T-cell (primary cell): ENCODE measurements at regions not wholly inside any gene's neighbourhood (a gene's known extent, or its start where the extent isn't known, plus 50 kb on each side); places are given as distances from the start of the nearest gene placed in this dataset.
"Not testable (repeated sequence)": the region's sequence is repeated elsewhere in the genome, so short reads cannot be mapped to it uniquely, and the experiment has no call there.

Source experiments
- ATAC-seq, 4 experiments: fragments of 200-7000 bp in 3 of 4; fragments of 150-1000 bp in 1 of 4; cut with Tn5 transposase; replicated peaks in 1 of 4; 1 replicate in 3 of 4; 2 replicates in 1 of 4; pipeline ENCODE4 v1.10.0; 2021; ENCODE audit warnings: moderate library complexity in 3 of 4, mild to moderate bottlenecking in 2 of 4, moderate number of reproducible peaks in 1 of 4
- CTCF ChIA-PET, 2 donors: fragments of 300-600 bp; sonication (Branson Sonifier 250); formaldehyde crosslinking; loops; one replicate each; lab custom pipeline; 2022; ENCODE audit warnings: antibody characterized with exemption in 2 of 2; lab: Charles Lee
- POLR2A ChIA-PET, 2 donors: fragments of 300-600 bp; sonication (Branson Sonifier 250); formaldehyde crosslinking; loops; one replicate each; lab custom pipeline; 2022; ENCODE audit warnings: antibody characterized with exemption in 2 of 2; lab: Charles Lee
- DNase-seq, 35 experiments: peaks; one replicate each; pipeline versions ENCODE4 v3.0.0 to v3.0.0-alpha.2; 2013 to 2023
- H3K27ac ChIP-seq: one replicate; pipeline ENCODE4 v1.5.1; 2013; ENCODE audit warnings: low read length
- H3K27me3 ChIP-seq, 2 experiments: replicated peaks in 1 of 2; 1 replicate in 1 of 2; 2 replicates in 1 of 2; pipeline versions ENCODE4 v1.6.1 to v1.7.0; 2013; ENCODE audit warnings: low read length in 1 of 2, mixed read lengths in 1 of 2; ENCODE audit not compliant: control insufficient read depth in 2 of 2, insufficient read depth in 2 of 2; ENCODE audit errors: extremely low read depth in 1 of 2
- H3K36me3 ChIP-seq, 2 donors: 1 replicate in 1 of 2; 2 replicates in 1 of 2; pipeline versions ENCODE4 v1.6.1 to v1.7.0; 2013; ENCODE audit warnings: low read length in 1 of 2; ENCODE audit not compliant: control insufficient read depth in 2 of 2, insufficient read depth in 1 of 2; ENCODE audit errors: extremely low read depth in 1 of 2
- H3K4me1 ChIP-seq, 2 experiments: 1 replicate in 1 of 2; 2 replicates in 1 of 2; pipeline versions ENCODE4 v1.6.1 to v1.7.0; 2013; ENCODE audit warnings: low read length in 2 of 2, mixed read lengths in 1 of 2; ENCODE audit not compliant: insufficient read depth in 2 of 2, control insufficient read depth in 1 of 2; ENCODE audit errors: extremely low read depth in 1 of 2
- H3K4me3 ChIP-seq, 2 donors: 1 replicate in 1 of 2; 2 replicates in 1 of 2; pipeline versions ENCODE4 v1.5.1 to v1.7.0; 2013; ENCODE audit warnings: mild to moderate bottlenecking in 2 of 2, low read length in 1 of 2, moderate library complexity in 1 of 2; ENCODE audit not compliant: control insufficient read depth in 1 of 2; ENCODE audit errors: extremely low read depth in 1 of 2
- H3K9me3 ChIP-seq: 2 replicates; pipeline ENCODE4 v1.7.0; 2013
- H3K27ac Mint-ChIP-seq, 2 donors: one replicate each; pipeline ENCODE4 v1.8.0; 2020 to 2021; ENCODE audit warnings: mild to moderate bottlenecking in 2 of 2, mixed read lengths in 2 of 2
- H3K27me3 Mint-ChIP-seq, 2 donors: one replicate each; pipeline ENCODE4 v1.8.0; 2021 to 2022; ENCODE audit warnings: mixed read lengths in 2 of 2
- H3K36me3 Mint-ChIP-seq: one replicate; pipeline ENCODE4 v1.8.0; 2021; ENCODE audit warnings: mixed read lengths
- H3K4me1 Mint-ChIP-seq, 3 donors: one replicate each; pipeline ENCODE4 v1.8.0; 2020 to 2022; ENCODE audit warnings: mixed read lengths in 3 of 3, mild to moderate bottlenecking in 1 of 3
- H3K4me3 Mint-ChIP-seq, 3 donors: one replicate each; pipeline ENCODE4 v1.8.0; 2020 to 2022; ENCODE audit warnings: mild to moderate bottlenecking in 3 of 3, mixed read lengths in 3 of 3, moderate library complexity in 3 of 3
- H3K9me3 Mint-ChIP-seq, 3 donors: one replicate each; pipeline ENCODE4 v1.8.0; 2020 to 2022; ENCODE audit warnings: mixed read lengths in 3 of 3
- WGBS: methylation state at CpG from one replicate; pipeline ENCODE4 v1.1.5; 2013; ENCODE audit warnings: missing lambda C conversion rate; ENCODE audit not compliant: insufficient coverage; 5-methylcytosine and 5-hydroxymethylcytosine counted together

- ChIA-PET CTCF (no interaction called here), POLR2A (no interaction called here)
- no CpG with 5 or more reads among the region's 1 CpG for WGBS
- Mint-ChIP-seq H3K27ac (no peak overlapping the region), H3K36me3 (no peaks in the 10 kb centered on the region), H3K4me1 (no peaks in the 10 kb centered on the region), H3K9me3 (no peaks in the 10 kb centered on the region), H3K27me3 (peaks cover 7 to 22% of the 10 kb centered on the region in 2 donors), H3K4me3 (no peak overlapping the region)
- ATAC-seq (no peak), DNase-seq (no peak)
- Histone ChIP-seq H3K4me1 (no peaks in the 10 kb centered on the region), H3K27me3 (no peaks in the 10 kb centered on the region), H3K4me3 (no peak overlapping the region), H3K27ac (no peak overlapping the region), H3K9me3 (no peaks in the 10 kb centered on the region), H3K36me3 (no peaks in the 10 kb centered on the region)
Measured at GRCh38 chr3:87958289-87958688, 100.5 kb downstream of the CGGBP1 start.

DNA sequence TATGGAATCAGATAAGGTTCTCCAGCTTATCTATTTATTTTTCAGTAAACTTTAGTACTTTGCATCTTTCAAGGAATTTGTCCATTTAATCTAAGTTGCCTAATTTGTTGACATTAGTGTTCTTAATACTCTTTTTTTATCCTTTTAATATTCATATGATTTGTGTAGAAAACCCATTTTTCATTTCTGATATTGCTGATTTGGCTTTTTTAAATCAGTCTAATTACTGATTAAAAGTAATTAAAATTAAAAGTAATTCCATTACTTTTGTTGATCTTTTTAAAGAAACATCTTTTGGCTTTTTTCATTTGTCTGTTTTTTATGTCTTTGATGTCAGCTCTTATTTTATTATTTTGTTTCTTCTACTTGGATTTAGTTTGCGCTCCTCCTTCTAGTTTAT lies 101.2 kb downstream of the CGGBP1 start:
- Mint-ChIP-seq H3K27me3 (peaks cover 7 to 22% of the 10 kb centered on the region in 2 donors), H3K27ac (no peak overlapping the region), H3K36me3 (no peaks in the 10 kb centered on the region), H3K4me3 (no peak overlapping the region), H3K4me1 (no peaks in the 10 kb centered on the region), H3K9me3 (no peaks in the 10 kb centered on the region)
- H3K4me3 ChIP-seq, result no peak overlapping the region
- WGBS, result no CpG with 5 or more reads among the region's 1 CpG
- H3K4me1 ChIP-seq, result no peaks in the 10 kb centered on the region
- no peaks in the 10 kb centered on the region for H3K36me3 ChIP-seq
- H3K9me3 ChIP-seq, result no peaks in the 10 kb centered on the region
- no peak overlapping the region for H3K27ac ChIP-seq
- ChIA-PET CTCF (no interaction called here), POLR2A (no interaction called here)
- ATAC-seq, result no peak
- no peaks in the 10 kb centered on the region for H3K27me3 ChIP-seq
- no peak for DNase-seq

DNA sequence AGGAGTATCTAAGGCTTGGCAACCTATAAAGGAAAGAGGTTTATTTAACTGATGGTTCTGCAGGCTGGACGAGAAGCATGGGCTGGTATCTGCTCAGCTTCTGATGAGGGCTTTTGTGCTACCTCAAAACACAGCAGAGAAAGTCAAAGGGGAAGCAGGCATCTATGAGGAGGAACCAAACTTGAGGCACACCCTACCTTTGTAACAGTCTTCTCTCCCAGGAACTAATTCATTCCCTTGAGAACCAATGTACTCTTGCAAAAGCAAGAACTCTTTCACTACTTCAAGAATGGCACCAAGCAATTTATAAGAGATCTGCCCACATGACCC lies 109.0 kb downstream of the CGGBP1 start:
- H3K4me3 ChIP-seq, result no peak overlapping the region
- H3K36me3 ChIP-seq, result no peaks in the 10 kb centered on the region
- 50% methylated on average over 1 of the region's 1 CpG for WGBS
- H3K4me1 Mint-ChIP-seq, result peaks cover 0 to 2% (median 0%) of the 10 kb centered on the region in 3 donors
- POLR2A ChIA-PET, result no interaction called here
- peaks cover 0 to 7% of the 10 kb centered on the region in 2 experiments for H3K27me3 ChIP-seq
- H3K4me3 Mint-ChIP-seq, result no peak overlapping the region
- CTCF ChIA-PET, result no interaction called here
- peaks cover 5 to 11% of the 10 kb centered on the region in 2 donors for H3K27me3 Mint-ChIP-seq
- H3K4me1 ChIP-seq, result no peaks in the 10 kb centered on the region
- peaks cover 0 to 4% (median 0%) of the 10 kb centered on the region in 3 donors for H3K9me3 Mint-ChIP-seq
- H3K36me3 Mint-ChIP-seq, result no peaks in the 10 kb centered on the region
- H3K9me3 ChIP-seq, result no peaks in the 10 kb centered on the region
- ATAC-seq, result no peak
- DNase-seq, result no peak
- no peak overlapping the region for H3K27ac ChIP-seq
- H3K27ac Mint-ChIP-seq, result no peak overlapping the region

GRCh38 chr3:87949189-87949878 lies 109.5 kb downstream of the CGGBP1 start:
- Mint-ChIP-seq H3K36me3 (no peaks in the 10 kb centered on the region), H3K27ac (no peak overlapping the region), H3K4me1 (peaks cover 0 to 2% (median 0%) of the 10 kb centered on the region in 3 donors), H3K4me3 (no peak overlapping the region), H3K9me3 (peaks cover 0 to 4% (median 0%) of the 10 kb centered on the region in 3 donors), H3K27me3 (peaks cover 5 to 11% of the 10 kb centered on the region in 2 donors)
- no peak for DNase-seq
- no peaks in the 10 kb centered on the region for H3K36me3 ChIP-seq
- H3K27ac ChIP-seq, result no peak overlapping the region
- 73% methylated on average over 3 of the region's 4 CpGs for WGBS
- no peak for ATAC-seq
- POLR2A ChIA-PET, result no interaction called here
- no peak overlapping the region for H3K4me3 ChIP-seq
- H3K27me3 ChIP-seq, result peaks cover 0 to 7% of the 10 kb centered on the region in 2 experiments
- CTCF ChIA-PET, result no interaction called here
- H3K9me3 ChIP-seq, result no peaks in the 10 kb centered on the region
- no peaks in the 10 kb centered on the region for H3K4me1 ChIP-seq

DNA sequence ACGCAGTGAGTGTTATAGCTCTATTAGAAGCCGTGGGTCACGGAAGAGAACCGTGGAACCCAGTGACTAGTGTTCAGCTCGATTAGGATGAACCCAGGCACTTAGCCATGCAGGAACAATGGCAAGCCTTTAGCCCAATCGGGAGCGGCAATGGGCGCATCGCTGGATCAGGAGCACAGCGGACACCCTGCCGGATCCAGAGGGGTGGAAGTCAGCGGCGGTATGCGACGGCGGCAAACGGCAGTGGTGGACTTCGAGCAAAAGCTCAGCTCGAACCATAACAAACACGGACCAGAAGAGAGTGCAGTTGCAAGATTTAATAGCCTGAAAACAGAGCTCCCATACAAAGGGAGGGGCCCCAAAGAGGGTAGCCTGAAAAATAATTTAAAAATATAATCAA lies 112.8 kb downstream of the CGGBP1 start:
- CTCF ChIA-PET, H3K27ac Mint-ChIP-seq, H3K36me3 Mint-ChIP-seq, H3K36me3 ChIP-seq, H3K4me1 Mint-ChIP-seq, DNase-seq, H3K27ac ChIP-seq, ATAC-seq, H3K9me3 Mint-ChIP-seq, H3K4me1 ChIP-seq, POLR2A ChIA-PET, H3K4me3 ChIP-seq, H3K27me3 ChIP-seq, H3K9me3 ChIP-seq, H3K4me3 Mint-ChIP-seq: not testable (repeated sequence)
- H3K27me3 Mint-ChIP-seq, result peaks cover 5 to 11% of the 10 kb centered on the region in 2 donors
- WGBS, result 95% methylated on average over 15 of the region's 20 CpGs

GRCh38 chr3:87942256-87942655 lies 116.5 kb downstream of the CGGBP1 start:
- H3K4me1 Mint-ChIP-seq, H3K27me3 Mint-ChIP-seq, H3K27ac Mint-ChIP-seq, CTCF ChIA-PET, H3K9me3 ChIP-seq, H3K36me3 ChIP-seq, H3K4me3 ChIP-seq, H3K4me1 ChIP-seq, H3K27me3 ChIP-seq, H3K4me3 Mint-ChIP-seq, H3K36me3 Mint-ChIP-seq, DNase-seq, ATAC-seq, H3K27ac ChIP-seq: not testable (repeated sequence)
- POLR2A ChIA-PET, result interaction anchor here in 1 of 2 donors (0.6 kb wide), 1 partner anchor 30 kb away, joined by 9 read pairs; no protein-coding TSS in a partner anchor
- H3K9me3 Mint-ChIP-seq, result peaks cover 8 to 14% (median 11%) of the 10 kb centered on the region in 3 donors
- WGBS, result 94% methylated on average over 4 of the region's 8 CpGs
